Activated T-cell treated with anti-CD3 and anti-CD28 coated beads, Interleukin-2, amount 50 U/mL, for 72 hours (primary cell): ENCODE measurements at regions not wholly inside any gene's neighbourhood (a gene's known extent, or its start where the extent isn't known, plus 50 kb on each side); places are given as distances from the start of the nearest gene placed in this dataset.
A peak's percentile ranks its signal among the peaks of the same experiment; 100 is the strongest.

Experiments
- ATAC-seq, 2 donors: fragments of 150-1000 bp; cut with Tn5 transposase; replicated peaks in 1 of 2; 2 replicates each; pipeline ENCODE4 v1.10.0; 2021; ENCODE audit warnings: moderate library complexity in 2 of 2, mild to moderate bottlenecking in 1 of 2
- DNase-seq, 2 donors: peaks; one replicate each; pipeline ENCODE4 v3.0.0; 2021 to 2022; ENCODE audit warnings: mixed read lengths in 1 of 2
- H3K27ac Mint-ChIP-seq: one replicate; pipeline ENCODE4 v1.8.0; 2022; ENCODE audit warnings: mild to moderate bottlenecking, moderate library complexity, mixed read lengths
- H3K27me3 Mint-ChIP-seq: one replicate; pipeline ENCODE4 v1.8.0; 2022; ENCODE audit warnings: low read depth, mixed read lengths
- H3K36me3 Mint-ChIP-seq, 2 donors: one replicate each; pipeline ENCODE4 v1.8.0; 2022; ENCODE audit warnings: mixed read lengths in 2 of 2, mild to moderate bottlenecking in 1 of 2; ENCODE audit not compliant: insufficient read depth in 2 of 2
- H3K4me1 Mint-ChIP-seq: one replicate; pipeline ENCODE4 v1.8.0; 2022; ENCODE audit warnings: low read depth, mixed read lengths
- H3K4me3 Mint-ChIP-seq, 2 donors: one replicate each; pipeline ENCODE4 v1.8.0; 2022; ENCODE audit warnings: mild to moderate bottlenecking in 2 of 2, mixed read lengths in 2 of 2, moderate library complexity in 2 of 2
- H3K9me3 Mint-ChIP-seq, 2 donors: one replicate each; pipeline ENCODE4 v1.8.0; 2022; ENCODE audit warnings: mixed read lengths in 2 of 2

- H3K9me3 Mint-ChIP-seq: no peaks in the 10 kb centered on the region
- H3K27me3 Mint-ChIP-seq: peaks cover 26% of the 10 kb centered on the region
- no peak overlapping the region for H3K4me3 Mint-ChIP-seq
- no peak for DNase-seq
- no peak for ATAC-seq
- H3K27ac Mint-ChIP-seq: no peak overlapping the region
- no peaks in the 10 kb centered on the region for H3K4me1 Mint-ChIP-seq
- no peaks in the 10 kb centered on the region for H3K36me3 Mint-ChIP-seq
These were observed 146.4 kb downstream of the FHIP1A start for GRCh38 chr4:151555151-151555945.

DNA sequence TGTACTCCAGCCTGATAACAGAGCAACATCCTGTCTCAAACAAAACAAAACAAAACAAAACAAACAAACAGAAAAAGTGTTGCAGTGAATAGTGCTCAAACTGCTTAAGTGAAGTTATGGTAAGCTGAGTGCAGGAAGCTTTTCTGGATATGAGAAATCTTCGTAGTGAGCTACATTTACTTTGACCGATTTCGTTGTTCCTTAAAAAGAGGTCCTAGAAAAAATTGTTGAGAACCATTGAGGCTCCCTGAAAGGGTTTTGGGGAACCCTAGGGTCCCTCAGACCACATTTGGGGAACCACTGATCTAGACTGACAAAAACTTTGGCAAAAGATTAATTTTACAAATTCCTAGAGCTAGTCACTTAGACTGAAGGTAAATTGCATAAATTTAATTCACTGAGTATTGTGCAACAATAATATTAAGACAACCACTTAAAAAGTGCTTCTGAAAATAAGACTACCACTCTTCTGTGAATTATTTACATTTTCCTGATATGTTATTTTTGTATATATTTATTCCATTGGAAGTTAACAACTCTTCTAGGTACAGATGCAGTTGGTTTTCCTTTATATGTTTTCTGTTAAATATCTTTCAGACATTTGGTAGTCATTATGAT, 149.6 kb downstream of the FHIP1A start:
- Mint-ChIP-seq H3K4me1 (peaks cover 6% of the 10 kb centered on the region), H3K27ac (no peak overlapping the region), H3K4me3 (no peak overlapping the region), H3K9me3 (no peaks in the 10 kb centered on the region), H3K27me3 (peaks cover 47% of the 10 kb centered on the region), H3K36me3 (no peaks in the 10 kb centered on the region)
- no peak for DNase-seq
- no peak for ATAC-seq

- no peak for ATAC-seq
- no peak overlapping the region for H3K4me3 Mint-ChIP-seq
These were observed 150.6 kb downstream of the FHIP1A start for GRCh38 chr4:151559595-151559994.

DNA sequence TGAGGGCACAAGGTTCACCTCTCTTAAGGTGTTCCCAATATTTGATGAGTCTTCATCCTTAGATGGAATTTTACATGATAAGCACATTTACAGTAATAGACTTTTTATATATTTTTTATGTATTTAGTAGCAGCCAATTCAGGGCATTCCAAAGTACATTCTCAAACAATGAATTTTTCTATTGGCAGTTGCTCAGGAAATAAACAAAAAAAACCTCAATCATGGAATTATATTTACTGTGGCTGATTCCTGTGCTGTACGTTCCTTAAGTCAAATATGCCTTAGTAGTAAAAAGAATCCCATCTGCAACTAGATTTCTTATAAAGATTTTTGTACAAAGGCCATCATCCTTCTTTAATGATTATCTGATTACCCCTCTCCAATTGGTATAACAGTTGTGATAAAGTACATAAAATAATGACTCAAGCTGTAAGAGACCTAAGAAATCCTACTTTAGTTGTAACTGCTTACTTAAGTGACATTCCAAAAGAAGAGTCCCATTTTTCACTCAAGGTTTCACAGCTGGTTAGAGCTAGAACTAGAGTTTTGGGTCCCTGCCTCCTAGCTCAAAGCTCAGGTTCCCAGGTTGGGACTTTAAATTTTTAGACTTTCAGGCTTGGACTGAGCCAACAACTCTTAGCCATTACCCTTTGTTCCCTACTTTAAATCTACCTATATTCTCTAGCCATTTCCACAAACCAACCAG, 152.7 kb downstream of the FHIP1A start:
- ATAC-seq (no peak), DNase-seq (no peak)
- Mint-ChIP-seq H3K4me1 (peaks cover 14% of the 10 kb centered on the region), H3K36me3 (no peaks in the 10 kb centered on the region), H3K9me3 (no peaks in the 10 kb centered on the region), H3K4me3 (no peak overlapping the region), H3K27ac (no peak overlapping the region), H3K27me3 (peaks cover 54% of the 10 kb centered on the region)

More at GRCh38 chr4:151559595-151559994, 150.6 kb downstream of the FHIP1A start:
- Mint-ChIP-seq H3K9me3 (no peaks in the 10 kb centered on the region), H3K36me3 (no peaks in the 10 kb centered on the region), H3K27ac (no peak overlapping the region), H3K27me3 (peaks cover 50% of the 10 kb centered on the region), H3K4me1 (peaks cover 14% of the 10 kb centered on the region)
- DNase-seq: no peak

DNA sequence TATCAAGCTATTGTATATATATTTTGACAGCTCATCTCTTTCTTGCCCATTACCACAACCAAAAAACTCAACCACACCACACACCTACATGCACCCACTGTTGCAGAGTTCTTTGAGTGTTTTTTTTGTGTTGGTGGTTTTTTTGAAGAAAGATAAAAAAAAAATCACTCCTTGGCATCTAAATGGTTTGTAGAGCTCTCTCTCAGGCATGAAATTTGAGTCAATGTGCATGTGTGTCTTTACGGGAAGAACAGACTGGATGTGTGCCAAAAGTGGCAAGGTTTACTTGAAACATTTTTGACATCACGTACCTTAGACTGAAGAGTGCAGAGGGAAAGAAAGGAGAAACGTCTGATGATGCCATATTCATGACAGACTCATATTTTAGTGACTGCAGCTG, 154.2 kb downstream of the FHIP1A start:
- no peak overlapping the region for H3K4me3 Mint-ChIP-seq
- ATAC-seq: peak; percentile 43 to 50
- no peaks in the 10 kb centered on the region for H3K9me3 Mint-ChIP-seq
- peaks cover 48% of the 10 kb centered on the region for H3K27me3 Mint-ChIP-seq
- DNase-seq: peak in 1 of 2 donors; percentile 0
- H3K36me3 Mint-ChIP-seq: no peaks in the 10 kb centered on the region
- peaks cover 14% of the 10 kb centered on the region for H3K4me1 Mint-ChIP-seq
- H3K27ac Mint-ChIP-seq: no peak overlapping the region

- Mint-ChIP-seq H3K27ac (no peak overlapping the region), H3K4me1 (peaks cover 14% of the 10 kb centered on the region), H3K36me3 (no peaks in the 10 kb centered on the region), H3K4me3 (no peak overlapping the region), H3K9me3 (no peaks in the 10 kb centered on the region), H3K27me3 (peaks cover 48% of the 10 kb centered on the region)
- DNase-seq (no peak), ATAC-seq (no peak)
These were observed 155.3 kb downstream of the FHIP1A start for GRCh38 chr4:151564321-151564720.

GRCh38 chr4:151565583-151565982, 156.6 kb downstream of the FHIP1A start:
- H3K4me3 Mint-ChIP-seq: no peak overlapping the region

GRCh38 chr4:151566053-151566452, 157.1 kb downstream of the FHIP1A start:
- no peak for ATAC-seq
- no peak overlapping the region for H3K27ac Mint-ChIP-seq
- peaks cover 55% of the 10 kb centered on the region for H3K27me3 Mint-ChIP-seq
- peaks cover 14% of the 10 kb centered on the region for H3K4me1 Mint-ChIP-seq
- H3K36me3 Mint-ChIP-seq: no peaks in the 10 kb centered on the region
- H3K4me3 Mint-ChIP-seq: no peak overlapping the region
- DNase-seq: no peak
- H3K9me3 Mint-ChIP-seq: no peaks in the 10 kb centered on the region

More at GRCh38 chr4:151565583-151565982, 156.6 kb downstream of the FHIP1A start:
- Mint-ChIP-seq H3K27me3 (peaks cover 54% of the 10 kb centered on the region), H3K4me1 (peaks cover 14% of the 10 kb centered on the region), H3K36me3 (no peaks in the 10 kb centered on the region), H3K9me3 (no peaks in the 10 kb centered on the region), H3K27ac (no peak overlapping the region)
- ATAC-seq (no peak), DNase-seq (no peak)

DNA sequence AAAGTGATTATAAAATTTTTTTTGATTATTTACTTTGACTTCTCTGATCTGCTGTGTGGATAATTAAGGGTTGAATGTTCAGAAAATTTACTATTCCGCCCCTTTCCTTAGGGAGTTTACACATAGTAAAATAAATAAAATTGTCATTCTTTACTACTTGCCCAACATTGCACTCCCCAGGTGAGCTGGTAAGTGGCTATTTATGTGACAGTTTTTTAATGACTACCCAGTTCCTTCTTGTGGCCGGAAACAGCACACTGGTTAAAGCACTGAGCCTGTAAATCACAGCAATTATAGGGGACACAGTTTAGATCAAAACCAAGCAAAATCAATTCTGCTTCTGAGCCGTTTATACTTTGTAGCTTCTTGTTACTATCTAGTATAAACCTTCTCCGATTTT, 158.1 kb downstream of the FHIP1A start:
- Mint-ChIP-seq H3K36me3 (no peaks in the 10 kb centered on the region), H3K4me3 (no peak overlapping the region), H3K9me3 (no peaks in the 10 kb centered on the region), H3K27ac (no peak overlapping the region), H3K27me3 (peaks cover 49% of the 10 kb centered on the region), H3K4me1 (peaks cover 14% of the 10 kb centered on the region)
- no peak for ATAC-seq
- DNase-seq: no peak

GRCh38 chr4:151568966-151569365, 160.0 kb downstream of the FHIP1A start:
- H3K27ac Mint-ChIP-seq: no peak overlapping the region
- H3K27me3 Mint-ChIP-seq: peaks cover 34% of the 10 kb centered on the region
- H3K4me1 Mint-ChIP-seq: peaks cover 4% of the 10 kb centered on the region
- no peak for ATAC-seq
- no peaks in the 10 kb centered on the region for H3K36me3 Mint-ChIP-seq
- H3K9me3 Mint-ChIP-seq: no peaks in the 10 kb centered on the region
- DNase-seq: no peak
- H3K4me3 Mint-ChIP-seq: no peak overlapping the region

- Mint-ChIP-seq H3K4me1 (no peaks in the 10 kb centered on the region), H3K36me3 (no peaks in the 10 kb centered on the region), H3K27ac (no peak overlapping the region), H3K4me3 (no peak overlapping the region), H3K27me3 (peaks cover 27% of the 10 kb centered on the region), H3K9me3 (no peaks in the 10 kb centered on the region)
- DNase-seq: no peak
- ATAC-seq: no peak
These were observed 160.7 kb downstream of the FHIP1A start for GRCh38 chr4:151569650-151570049.

- ATAC-seq (no peak), DNase-seq (no peak)
- Mint-ChIP-seq H3K9me3 (no peaks in the 10 kb centered on the region), H3K27me3 (peaks cover 11% of the 10 kb centered on the region), H3K27ac (no peak overlapping the region), H3K4me1 (no peaks in the 10 kb centered on the region), H3K4me3 (no peak overlapping the region), H3K36me3 (no peaks in the 10 kb centered on the region)
These were observed 164.5 kb downstream of the FHIP1A start for GRCh38 chr4:151573474-151573873.

DNA sequence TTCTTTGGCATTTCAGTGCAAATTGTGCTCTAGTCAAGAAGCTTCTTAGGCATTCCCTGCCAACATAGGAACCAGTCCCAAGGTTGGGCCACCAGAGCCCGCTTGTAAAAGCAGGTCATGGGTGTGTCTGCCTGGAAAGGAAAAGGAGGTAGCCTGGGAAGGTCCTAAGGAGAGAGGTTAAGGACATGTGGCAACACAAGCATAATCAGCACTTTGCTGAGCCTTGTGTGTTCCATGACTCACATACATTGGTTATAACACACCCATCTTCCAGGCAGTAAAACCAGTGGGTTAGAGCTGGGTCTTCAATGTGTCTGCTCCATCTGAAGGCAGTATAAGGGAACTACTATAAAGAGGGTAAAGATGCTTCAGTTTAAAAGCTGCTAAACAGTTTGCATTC, 165.0 kb downstream of the FHIP1A start:
- H3K27me3 Mint-ChIP-seq: peaks cover 11% of the 10 kb centered on the region
- H3K36me3 Mint-ChIP-seq: no peaks in the 10 kb centered on the region
- no peak overlapping the region for H3K27ac Mint-ChIP-seq
- no peak overlapping the region for H3K4me3 Mint-ChIP-seq
- no peak for DNase-seq
- H3K9me3 Mint-ChIP-seq: no peaks in the 10 kb centered on the region
- no peaks in the 10 kb centered on the region for H3K4me1 Mint-ChIP-seq
- no peak for ATAC-seq
